Cardiac fibroblast (primary cell): ENCODE measurements at regions not wholly inside any gene's neighbourhood (a gene's known extent, or its start where the extent isn't known, plus 50 kb on each side); places are given as distances from the start of the nearest gene placed in this dataset.

Experiments
- DNase-seq, 2 donors: peaks; one replicate each; pipeline versions ENCODE4 v3.0.0 to v3.0.0-alpha.2; 2010; ENCODE audit warnings: low read depth in 2 of 2
- H3K4me3 ChIP-seq, 2 donors: replicated peaks in 1 of 2; 1 replicate in 1 of 2; 2 replicates in 1 of 2; pipeline ENCODE4 v1.5.1; 2011; ENCODE audit warnings: low read depth in 2 of 2, low read length in 2 of 2, mild to moderate bottlenecking in 2 of 2, moderate library complexity in 1 of 2
- CTCF ChIP-seq: IDR thresholded peaks from one replicate; pipeline ENCODE4 v1.5.1; 2011; ENCODE audit warnings: low read depth, mild to moderate bottlenecking, low read length, inconsistent platforms

GRCh38 chr5:152337484-152337883 is 67.6 kb downstream of the NMUR2 start:
- no peak for TF ChIP-seq CTCF
- no peak for DNase-seq
- no peak overlapping the region for H3K4me3 ChIP-seq

- TF ChIP-seq CTCF = no peak
These were observed 69.6 kb downstream of the NMUR2 start for GRCh38 chr5:152335461-152335860.

GRCh38 chr5:152332716-152333460 is 72.2 kb downstream of the NMUR2 start:
- TF ChIP-seq CTCF = no peak
- no peak for DNase-seq
- H3K4me3 ChIP-seq = no peak overlapping the region

More at GRCh38 chr5:152335461-152335860, 69.6 kb downstream of the NMUR2 start:
- no peak overlapping the region for H3K4me3 ChIP-seq
- no peak for DNase-seq

- no peak overlapping the region for H3K4me3 ChIP-seq
- DNase-seq = no peak
- no peak for TF ChIP-seq CTCF
These were observed 73.4 kb downstream of the NMUR2 start for GRCh38 chr5:152331718-152332117.

- no peak for TF ChIP-seq CTCF
- DNase-seq = no peak
- no peak overlapping the region for H3K4me3 ChIP-seq
These were observed 74.1 kb downstream of the NMUR2 start for GRCh38 chr5:152331006-152331405.

- no peak for DNase-seq
- no peak for TF ChIP-seq CTCF
- no peak overlapping the region for H3K4me3 ChIP-seq
These were observed 75.3 kb downstream of the NMUR2 start for GRCh38 chr5:152329761-152330283.
